Thyroid gland (tissue), 4 donors: ENCODE measurements at regions not wholly inside any gene's neighbourhood (a gene's known extent, or its start where the extent isn't known, plus 50 kb on each side); places are given as distances from the start of the nearest gene placed in this dataset.

Experiments
- DNase-seq, 2 donors: peaks; one replicate each; pipeline ENCODE4 v3.0.0-alpha.2; 2019
- H3K27ac ChIP-seq, 3 donors: fragments of 200-600 bp; sonication (generic); 1 replicate in 2 of 3; 2 replicates in 1 of 3; pipeline ENCODE4 v1.5.1; 2016 to 2019; ENCODE audit warnings: mild to moderate bottlenecking in 1 of 3, moderate library complexity in 1 of 3
- H3K27me3 ChIP-seq: fragments of 200-600 bp; sonication (generic); one replicate; pipeline ENCODE4 v1.5.1; 2019
- H3K36me3 ChIP-seq, 2 donors: fragments of 200-600 bp; sonication (generic); one replicate each; pipeline ENCODE4 v1.5.1; 2016 to 2019
- H3K4me1 ChIP-seq, 2 donors: fragments of 200-600 bp; sonication (generic); one replicate each; pipeline ENCODE4 v1.5.1; 2017 to 2019
- H3K4me3 ChIP-seq, 3 donors: fragments of 200-600 bp; sonication (generic); replicated peaks in 1 of 3; 1 replicate in 2 of 3; 2 replicates in 1 of 3; pipeline ENCODE4 v1.5.1; 2016; ENCODE audit warnings: mild to moderate bottlenecking in 1 of 3
- H3K9me3 ChIP-seq: fragments of 200-600 bp; sonication (generic); one replicate; pipeline ENCODE4 v1.5.1; 2017
- CTCF ChIP-seq, 6 experiments: fragments of 200-600 bp in 3 of 6; fragments of 450-650 bp in 3 of 6; sonication (generic) in 3 of 6; IDR thresholded peaks; one replicate each; pipeline ENCODE4 v1.5.1; 2016 to 2019; ENCODE audit warnings: antibody characterized with exemption in 6 of 6, mild to moderate bottlenecking in 2 of 6, inconsistent platforms in 1 of 6, moderate library complexity in 1 of 6
- POLR2A ChIP-seq, 2 donors: fragments of 450-650 bp; IDR thresholded peaks; one replicate each; pipeline ENCODE4 v1.6.1; 2017; ENCODE audit warnings: antibody characterized with exemption in 2 of 2, mild to moderate bottlenecking in 2 of 2, moderate library complexity in 1 of 2
- WGBS, 2 donors: methylation state at CpG; one replicate each; pipeline ENCODE4 v1.1.5; 2017; 5-methylcytosine and 5-hydroxymethylcytosine counted together
- intact Hi-C: fragments of 100-400 bp; cut with DNase I; formaldehyde crosslinking; loops from one replicate; pipeline ENCODE4 v1.15.1; 2023

DNA sequence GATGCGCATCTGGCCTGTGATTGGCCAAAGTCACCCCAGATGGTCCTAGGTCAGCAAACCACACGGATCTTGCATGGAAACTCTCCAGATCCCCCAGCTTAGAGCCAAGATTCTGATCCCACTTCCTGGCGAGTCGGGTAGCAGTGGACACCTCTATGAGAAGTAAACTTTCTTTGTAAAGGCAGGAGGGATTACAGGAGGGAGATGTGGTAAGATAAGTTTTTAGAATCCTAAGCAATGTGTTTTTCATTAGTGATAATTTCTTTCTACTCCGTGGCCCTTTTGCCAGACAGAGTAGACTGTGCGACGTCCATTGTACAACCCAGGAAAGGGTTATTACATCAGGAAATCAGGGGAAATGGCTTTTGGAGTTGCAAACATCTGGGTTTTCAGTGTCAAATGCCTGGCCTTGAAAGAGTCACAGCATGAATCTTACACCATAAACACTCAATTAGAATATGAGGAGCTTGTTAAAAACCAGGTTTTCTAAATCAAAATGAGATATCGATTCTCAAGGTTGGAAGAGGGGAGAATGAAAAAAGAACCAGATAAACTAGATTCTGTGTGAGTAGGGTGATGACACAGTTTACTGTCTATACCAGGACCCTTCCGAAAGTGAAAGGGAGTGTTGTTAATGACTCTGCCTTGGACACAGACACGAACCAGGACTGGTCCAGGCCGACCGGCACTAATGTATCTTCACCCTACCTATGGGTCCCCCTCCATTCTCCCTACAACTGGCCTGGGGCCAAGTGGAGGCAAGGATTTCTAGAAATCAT, 61.9 kb upstream of the WAC start:
- no peak for DNase-seq
- WGBS, 2 donors, result 70 to 71% methylated on average over 12 of the region's 12 CpGs
- Histone ChIP-seq H3K4me3 (no peak overlapping the region), H3K27ac (no peak overlapping the region), H3K9me3 (no peaks in the 10 kb centered on the region), H3K27me3 (no peaks in the 10 kb centered on the region), H3K36me3 (no peaks in the 10 kb centered on the region), H3K4me1 (no peaks in the 10 kb centered on the region)
- intact Hi-C loops, result no loop called here
- no peak for TF ChIP-seq POLR2A (IDR thresholded peaks at IDR 0.05)
- TF ChIP-seq CTCF (IDR thresholded peaks at IDR 0.05), result no peak

- no peaks in the 10 kb centered on the region for H3K4me1 ChIP-seq
- intact Hi-C loops, result no loop called here
- no peak for TF ChIP-seq CTCF (IDR thresholded peaks at IDR 0.05)
- no peak for TF ChIP-seq POLR2A (IDR thresholded peaks at IDR 0.05)
- 88 to 90% methylated on average over 6 of the region's 6 CpGs for WGBS, 2 donors
- no peaks in the 10 kb centered on the region for H3K36me3 ChIP-seq
- H3K4me3 ChIP-seq, result no peak overlapping the region
- H3K27me3 ChIP-seq, result no peaks in the 10 kb centered on the region
- no peaks in the 10 kb centered on the region for H3K9me3 ChIP-seq
- no peak for DNase-seq
- H3K27ac ChIP-seq, result no peak overlapping the region
These were observed 61.3 kb upstream of the WAC start for GRCh38 chr10:28471652-28472050.

GRCh38 chr10:28478646-28479045, 54.3 kb upstream of the WAC start:
- intact Hi-C loops, result no loop called here
- no peak overlapping the region for H3K27ac ChIP-seq
- WGBS, 2 donors, result 56 to 65% methylated on average over 1 of the region's 1 CpG

GRCh38 chr10:28479425-28479865, 53.5 kb upstream of the WAC start:
- no peaks in the 10 kb centered on the region for H3K4me1 ChIP-seq
- TF ChIP-seq CTCF (IDR thresholded peaks at IDR 0.05), result no peak
- no peak for TF ChIP-seq POLR2A (IDR thresholded peaks at IDR 0.05)
- no peaks in the 10 kb centered on the region for H3K36me3 ChIP-seq
- no peak overlapping the region for H3K4me3 ChIP-seq
- intact Hi-C loops, result no loop called here
- H3K27ac ChIP-seq, result no peak overlapping the region
- no peaks in the 10 kb centered on the region for H3K27me3 ChIP-seq
- 52 to 74% methylated on average over 5 of the region's 5 CpGs for WGBS, 2 donors
- no peaks in the 10 kb centered on the region for H3K9me3 ChIP-seq
- no peak for DNase-seq

More at GRCh38 chr10:28478646-28479045, 54.3 kb upstream of the WAC start:
- no peak for DNase-seq
- Histone ChIP-seq H3K27me3 (no peaks in the 10 kb centered on the region), H3K36me3 (no peaks in the 10 kb centered on the region), H3K4me1 (no peaks in the 10 kb centered on the region), H3K4me3 (no peak overlapping the region), H3K9me3 (no peaks in the 10 kb centered on the region)
- TF ChIP-seq POLR2A (IDR thresholded peaks at IDR 0.05) (no peak), CTCF (IDR thresholded peaks at IDR 0.05) (no peak)

DNA sequence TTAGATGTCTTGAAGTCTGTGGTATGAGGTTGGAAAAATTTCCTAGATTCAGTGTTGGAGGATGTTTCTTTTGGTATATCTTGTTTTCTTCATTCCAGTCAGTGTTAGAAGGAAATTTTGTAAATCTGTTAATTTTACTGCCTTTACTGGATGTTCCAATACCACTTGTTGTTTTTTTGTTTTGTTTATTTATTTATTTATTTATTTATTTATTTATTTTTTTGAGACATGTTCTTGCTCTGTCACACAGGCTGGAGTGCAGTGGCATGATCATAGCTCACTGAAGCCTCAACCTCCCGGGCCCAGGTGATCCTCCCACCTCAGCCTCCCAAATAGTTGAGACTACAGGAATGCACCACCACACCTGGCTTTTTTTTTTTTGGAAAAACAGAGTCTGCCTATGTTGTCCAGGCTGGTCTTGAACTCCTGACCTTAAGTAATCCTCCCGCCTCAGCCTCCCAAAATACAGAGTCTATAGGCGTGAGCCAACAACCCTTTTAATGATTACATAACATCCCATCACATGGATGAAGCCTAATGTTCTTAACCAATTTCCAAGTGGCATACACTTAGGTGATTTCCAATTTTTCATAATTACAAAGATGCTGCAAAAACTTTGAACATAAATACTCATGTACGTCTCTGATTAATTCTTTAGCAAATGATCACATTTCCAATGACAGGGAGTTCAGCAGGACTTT, 52.8 kb upstream of the WAC start:
- intact Hi-C loops, result no loop called here
- Histone ChIP-seq H3K27me3 (no peaks in the 10 kb centered on the region), H3K4me1 (no peaks in the 10 kb centered on the region), H3K27ac (no peak overlapping the region), H3K36me3 (no peaks in the 10 kb centered on the region), H3K4me3 (no peak overlapping the region), H3K9me3 (no peaks in the 10 kb centered on the region)
- DNase-seq, result no peak
- TF ChIP-seq CTCF (IDR thresholded peaks at IDR 0.05) (no peak), POLR2A (IDR thresholded peaks at IDR 0.05) (no peak)
- 96% methylated on average over 4 of the region's 4 CpGs for WGBS, 2 donors
